GM23248 (cell line): ENCODE measurements at regions not wholly inside any gene's neighbourhood (a gene's known extent, or its start where the extent isn't known, plus 50 kb on each side); places are given as distances from the start of the nearest gene placed in this dataset.

Source experiments
- DNase-seq: peaks from one replicate; pipeline ENCODE4 v3.0.0-alpha.2; 2015
- H2AFZ ChIP-seq: fragments of 200-600 bp; sonication (generic); 2 replicates; pipeline ENCODE4 v1.6.1; 2016; ENCODE audit warnings: antibody characterized with exemption
- H3F3A ChIP-seq: fragments of 200-600 bp; sonication (generic); 2 replicates; pipeline ENCODE4 v1.6.1; 2016; ENCODE audit warnings: mild to moderate bottlenecking, antibody characterized with exemption, mixed run types; ENCODE audit not compliant: insufficient read depth
- H3K27ac ChIP-seq: fragments of 200-600 bp; sonication (generic); 2 replicates; pipeline ENCODE4 v1.5.1; 2016; ENCODE audit warnings: mild to moderate bottlenecking
- H3K27me3 ChIP-seq: fragments of 200-600 bp; sonication (generic); replicated peaks from 2 replicates; pipeline ENCODE4 v1.6.1; 2016; ENCODE audit warnings: mild to moderate bottlenecking; ENCODE audit not compliant: insufficient read depth
- H3K36me3 ChIP-seq: fragments of 200-600 bp; sonication (generic); 2 replicates; pipeline ENCODE4 v1.6.1; 2016; ENCODE audit warnings: low read depth, mild to moderate bottlenecking
- H3K4me1 ChIP-seq: fragments of 200-600 bp; sonication (generic); 2 replicates; pipeline ENCODE4 v1.6.1; 2016; ENCODE audit warnings: mild to moderate bottlenecking; ENCODE audit not compliant: insufficient read depth
- H3K4me2 ChIP-seq: fragments of 200-600 bp; sonication (generic); one replicate; pipeline ENCODE4 v1.6.1; 2016; ENCODE audit warnings: mild to moderate bottlenecking; ENCODE audit not compliant: unreplicated experiment
- H3K4me3 ChIP-seq: fragments of 200-600 bp; sonication (generic); 2 replicates; pipeline ENCODE4 v1.5.1; 2016; ENCODE audit warnings: mild to moderate bottlenecking
- H3K79me2 ChIP-seq: fragments of 200-600 bp; sonication (generic); 2 replicates; pipeline ENCODE4 v1.6.1; 2016; ENCODE audit warnings: mild to moderate bottlenecking; ENCODE audit not compliant: insufficient read depth
- H3K9ac ChIP-seq: fragments of 200-600 bp; sonication (generic); 2 replicates; pipeline ENCODE4 v1.6.1; 2016; ENCODE audit warnings: mild to moderate bottlenecking
- H3K9me2 ChIP-seq: fragments of 200-600 bp; sonication (generic); 2 replicates; pipeline ENCODE4 v1.6.1; 2016; ENCODE audit warnings: mixed run types, mild to moderate bottlenecking, moderate library complexity; ENCODE audit not compliant: insufficient read depth
- H3K9me3 ChIP-seq: fragments of 200-600 bp; sonication (generic); one replicate; pipeline ENCODE4 v1.6.1; 2017; ENCODE audit warnings: low read depth
- H4K20me1 ChIP-seq: fragments of 200-600 bp; sonication (generic); 2 replicates; pipeline ENCODE4 v1.6.0; 2016; ENCODE audit not compliant: insufficient read depth
- EZH2 ChIP-seq: fragments of 200-600 bp; sonication (generic); IDR thresholded peaks from 2 replicates; pipeline ENCODE4 v1.6.1; 2018; ENCODE audit warnings: antibody characterized with exemption, mild to moderate bottlenecking; ENCODE audit not compliant: insufficient read depth, poor library complexity, severe bottlenecking
- EZH2phosphoT487 ChIP-seq: fragments of 200-600 bp; sonication (generic); IDR thresholded peaks from 2 replicates; pipeline ENCODE4 v1.6.1; 2018; ENCODE audit warnings: antibody characterized with exemption, moderate library complexity, mild to moderate bottlenecking, low read depth; ENCODE audit not compliant: insufficient read depth
- WGBS, 2 experiments: methylation state at CpG; one replicate each; pipeline ENCODE4 v1.1.6; 2015 to 2017; ENCODE audit warnings: low lambda C conversion rate in 2 of 2, low coverage in 1 of 2; ENCODE audit errors: missing lambda C conversion rate in 2 of 2; 5-methylcytosine and 5-hydroxymethylcytosine counted together
- in situ Hi-C: fragments of 300-500 bp; cut with MboI; formaldehyde crosslinking; loops from 2 replicates; pipeline ENCODE4 v1.15.0; 2020

GRCh38 chr18:40072761-40073160 lies 1882.3 kb upstream of the PIK3C3 start:
- in situ Hi-C loops, result no loop called here
- H3K79me2 ChIP-seq, result no peaks in the 10 kb centered on the region
- 28 to 34% methylated on average over 2 of the region's 2 CpGs for WGBS, 2 experiments
- no peaks in the 10 kb centered on the region for H4K20me1 ChIP-seq
- no peak overlapping the region for H3K4me3 ChIP-seq
- no peaks in the 10 kb centered on the region for H3F3A ChIP-seq
- H3K4me2 ChIP-seq, result no peak overlapping the region
- no peaks in the 10 kb centered on the region for H3K9me3 ChIP-seq
- no peaks in the 10 kb centered on the region for H3K27me3 ChIP-seq
- H3K36me3 ChIP-seq, result no peaks in the 10 kb centered on the region
- no peak overlapping the region for H2AFZ ChIP-seq
- H3K9ac ChIP-seq, result no peak overlapping the region
- DNase-seq, result no peak
- no peaks in the 10 kb centered on the region for H3K9me2 ChIP-seq
- no peak overlapping the region for H3K27ac ChIP-seq
- no peaks in the 10 kb centered on the region for H3K4me1 ChIP-seq
- no peak for TF ChIP-seq EZH2phosphoT487
- no peak for TF ChIP-seq EZH2

GRCh38 chr18:40066368-40066767 lies 1888.7 kb upstream of the PIK3C3 start:
- Histone ChIP-seq H3K9ac (no peak overlapping the region), H3K27ac (no peak overlapping the region), H3F3A (no peaks in the 10 kb centered on the region), H3K4me1 (no peaks in the 10 kb centered on the region), H3K4me3 (no peak overlapping the region), H3K9me3 (no peaks in the 10 kb centered on the region), H3K79me2 (no peaks in the 10 kb centered on the region), H4K20me1 (no peaks in the 10 kb centered on the region), H3K36me3 (no peaks in the 10 kb centered on the region), H3K27me3 (no peaks in the 10 kb centered on the region), H2AFZ (no peak overlapping the region), H3K9me2 (no peaks in the 10 kb centered on the region), H3K4me2 (no peak overlapping the region)
- 0% methylated on average over 1 of the region's 1 CpG for WGBS, 2 experiments
- no peak for DNase-seq
- in situ Hi-C loops, result no loop called here
- TF ChIP-seq EZH2phosphoT487 (no peak), EZH2 (no peak)

DNA sequence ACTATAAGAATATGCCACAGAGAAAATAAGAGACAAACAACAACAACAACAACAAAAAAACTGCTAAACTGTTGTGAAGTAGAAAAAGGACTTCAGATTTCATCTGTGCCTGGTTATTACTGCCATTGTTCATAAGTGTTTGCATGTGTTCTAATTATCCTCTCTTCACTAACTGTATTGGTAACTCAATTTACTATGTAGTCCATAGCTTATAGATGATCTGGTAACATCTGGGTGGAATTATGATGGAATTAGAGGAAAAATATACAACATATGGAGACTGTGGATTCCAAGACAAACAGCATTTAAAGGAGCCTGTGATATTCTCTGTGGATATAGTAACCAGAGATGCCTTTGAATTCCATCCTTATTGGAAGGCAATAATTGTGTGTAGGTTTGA lies 1891.5 kb upstream of the PIK3C3 start:
- Histone ChIP-seq H3K9me3 (no peaks in the 10 kb centered on the region), H3F3A (no peaks in the 10 kb centered on the region), H3K4me3 (no peak overlapping the region), H3K79me2 (no peaks in the 10 kb centered on the region), H2AFZ (no peak overlapping the region), H3K9me2 (no peaks in the 10 kb centered on the region), H4K20me1 (no peaks in the 10 kb centered on the region), H3K4me1 (no peaks in the 10 kb centered on the region), H3K9ac (no peak overlapping the region), H3K27me3 (no peaks in the 10 kb centered on the region), H3K36me3 (no peaks in the 10 kb centered on the region), H3K4me2 (no peak overlapping the region), H3K27ac (no peak overlapping the region)
- in situ Hi-C loops, result no loop called here
- DNase-seq, result no peak
- TF ChIP-seq EZH2 (no peak), EZH2phosphoT487 (no peak)

- TF ChIP-seq EZH2 (no peak), EZH2phosphoT487 (no peak)
- no peaks in the 10 kb centered on the region for H3K36me3 ChIP-seq
- no peaks in the 10 kb centered on the region for H3K4me1 ChIP-seq
- no peak overlapping the region for H3K4me2 ChIP-seq
- DNase-seq, result no peak
- no peaks in the 10 kb centered on the region for H3K9me3 ChIP-seq
- H3K4me3 ChIP-seq, result no peak overlapping the region
- no peaks in the 10 kb centered on the region for H3K27me3 ChIP-seq
- in situ Hi-C loops, result no loop called here
- no peak overlapping the region for H2AFZ ChIP-seq
- 1 to 2% methylated on average over 2 of the region's 2 CpGs for WGBS, 2 experiments
- H3K27ac ChIP-seq, result no peak overlapping the region
- no peaks in the 10 kb centered on the region for H4K20me1 ChIP-seq
- H3F3A ChIP-seq, result no peaks in the 10 kb centered on the region
- no peak overlapping the region for H3K9ac ChIP-seq
- H3K79me2 ChIP-seq, result no peaks in the 10 kb centered on the region
- H3K9me2 ChIP-seq, result peaks cover 3% of the 10 kb centered on the region; the same call in 1 of the 2 replicates
These were observed 1893.9 kb upstream of the PIK3C3 start for GRCh38 chr18:40061086-40061485.

DNA sequence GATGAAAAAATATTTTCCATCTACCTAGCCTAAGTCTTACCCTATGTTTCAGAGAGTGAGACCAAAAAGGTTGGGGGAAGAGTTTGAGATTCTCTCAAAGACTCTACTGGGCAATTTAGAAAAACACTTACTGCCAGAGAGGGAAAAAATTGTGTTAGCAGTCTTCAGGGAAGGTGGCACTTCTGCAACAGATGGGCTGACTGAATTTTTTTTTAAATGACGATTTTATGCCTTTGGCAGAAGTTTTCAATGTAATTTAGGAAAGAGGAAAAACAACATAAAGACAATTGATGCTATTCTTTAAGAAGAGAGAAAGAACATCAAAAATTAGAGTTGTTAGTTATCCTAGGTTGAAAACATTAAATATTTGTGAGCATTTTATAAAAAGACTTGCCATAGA lies 1894.5 kb upstream of the PIK3C3 start:
- no peaks in the 10 kb centered on the region for H3K27me3 ChIP-seq
- H3K27ac ChIP-seq, result no peak overlapping the region
- no peak overlapping the region for H3K9ac ChIP-seq
- H3K4me3 ChIP-seq, result no peak overlapping the region
- H3K4me1 ChIP-seq, result no peaks in the 10 kb centered on the region
- H3K9me3 ChIP-seq, result no peaks in the 10 kb centered on the region
- no peaks in the 10 kb centered on the region for H4K20me1 ChIP-seq
- in situ Hi-C loops, result no loop called here
- H3K36me3 ChIP-seq, result no peaks in the 10 kb centered on the region
- no peak overlapping the region for H2AFZ ChIP-seq
- DNase-seq, result no peak
- no peak overlapping the region for H3K4me2 ChIP-seq
- H3F3A ChIP-seq, result no peaks in the 10 kb centered on the region
- H3K9me2 ChIP-seq, result peaks cover 3% of the 10 kb centered on the region; the same call in 1 of the 2 replicates
- 0 to 5% methylated on average over 1 of the region's 1 CpG for WGBS, 2 experiments
- TF ChIP-seq EZH2 (no peak), EZH2phosphoT487 (no peak)
- H3K79me2 ChIP-seq, result no peaks in the 10 kb centered on the region
